SKM-1 treated with dmso at 0.1 percent for 144 hours (cell line): ENCODE measurements at regions not wholly inside any gene's neighbourhood (a gene's known extent, or its start where the extent isn't known, plus 50 kb on each side); places are given as distances from the start of the nearest gene placed in this dataset.
"Not testable (repeated sequence)": the region's sequence is repeated elsewhere in the genome, so short reads cannot be mapped to it uniquely, and the experiment has no call there.

Experiments used
- DNase-seq: peaks from one replicate; lab custom pipeline; 2025; ENCODE audit not compliant: unreplicated experiment; lab: John Stamatoyannopoulos, UW

- no peak for DNase-seq
These were observed 58.1 kb downstream of the ATXN7L3B start for GRCh38 chr12:74595696-74596095.

GRCh38 chr12:74598819-74599218 is 61.2 kb downstream of the ATXN7L3B start:
- no peak for DNase-seq

GRCh38 chr12:74599932-74600331 is 62.3 kb downstream of the ATXN7L3B start:
- DNase-seq = no peak

GRCh38 chr12:74600817-74601216 is 63.2 kb downstream of the ATXN7L3B start:
- not testable (repeated sequence) for DNase-seq

GRCh38 chr12:74602881-74603672 is 65.4 kb downstream of the ATXN7L3B start:
- no peak for DNase-seq

GRCh38 chr12:74608231-74608775 is 70.7 kb downstream of the ATXN7L3B start:
- DNase-seq = no peak

- DNase-seq = no peak
These were observed 73.1 kb downstream of the ATXN7L3B start for GRCh38 chr12:74610711-74611110.

GRCh38 chr12:74614426-74614825 is 76.8 kb downstream of the ATXN7L3B start:
- DNase-seq = no peak

- DNase-seq = no peak
These were observed 81.4 kb downstream of the ATXN7L3B start for GRCh38 chr12:74619084-74619483.

- DNase-seq = no peak
These were observed 82.2 kb downstream of the ATXN7L3B start for GRCh38 chr12:74619884-74620283.

- DNase-seq = no peak
These were observed 83.3 kb downstream of the ATXN7L3B start for GRCh38 chr12:74620921-74621320.

- no peak for DNase-seq
These were observed 86.6 kb downstream of the ATXN7L3B start for GRCh38 chr12:74624201-74624600.

GRCh38 chr12:74626397-74626796 is 88.8 kb downstream of the ATXN7L3B start:
- no peak for DNase-seq

- no peak for DNase-seq
These were observed 103.6 kb downstream of the ATXN7L3B start for GRCh38 chr12:74641262-74641661.

GRCh38 chr12:74641694-74642093 is 104.1 kb downstream of the ATXN7L3B start:
- no peak for DNase-seq

- no peak for DNase-seq
These were observed 107.0 kb downstream of the ATXN7L3B start for GRCh38 chr12:74644681-74645080.

GRCh38 chr12:74646831-74647230 is 109.2 kb downstream of the ATXN7L3B start:
- no peak for DNase-seq

- DNase-seq = no peak
These were observed 109.6 kb downstream of the ATXN7L3B start for GRCh38 chr12:74647256-74647655.

GRCh38 chr12:74656251-74656650 is 118.6 kb downstream of the ATXN7L3B start:
- DNase-seq = no peak

GRCh38 chr12:74660442-74660841 is 122.8 kb downstream of the ATXN7L3B start:
- DNase-seq = no peak

- no peak for DNase-seq
These were observed 126.3 kb downstream of the ATXN7L3B start for GRCh38 chr12:74663958-74664357.

- no peak for DNase-seq
These were observed 128.1 kb downstream of the ATXN7L3B start for GRCh38 chr12:74665690-74666089.

GRCh38 chr12:74671421-74671820 is 133.8 kb downstream of the ATXN7L3B start:
- DNase-seq = no peak
